HepG2 (cell line): ENCODE measurements at regions not wholly inside any gene's neighbourhood (a gene's known extent, or its start where the extent isn't known, plus 50 kb on each side); places are given as distances from the start of the nearest gene placed in this dataset.

Experiments
- ATAC-seq: fragments of 200-7000 bp; cut with Tn5 transposase; 3 replicates; pipeline ENCODE4 v1.9.1; 2020; ENCODE audit warnings: mild to moderate bottlenecking, moderate library complexity
- BruUV-seq: library from RNA; stranded (reverse); fragments of 400-500 nt; replicated peaks from 2 replicates; lab custom pipeline; 2021; lab: Mats Ljungman, UMichigan
- CTCF ChIA-PET: fragments of 300-600 bp; formaldehyde crosslinking; extraction: SDS; loops from one replicate; lab custom pipeline; 2021; ENCODE audit warnings: low total read pairs, inconsistent platforms, low intra/inter-chr PET ratio; lab: Yijun Ruan, JAX
- POLR2A ChIA-PET: fragments of 350-600 bp; sonication (Branson Sonifier 250); formaldehyde crosslinking; loops from one replicate; lab custom pipeline; 2020; ENCODE audit warnings: antibody characterized with exemption, inconsistent platforms; lab: Yijun Ruan, JAX
- DNase-seq: peaks from one replicate; pipeline ENCODE4 v3.0.0-alpha.2; 2015; ENCODE audit warnings: low spot score
- FAIRE-seq: peaks from 3 replicates; lab custom pipeline; 2011; peaks lifted over from hg19 to GRCh38; lab: Jason Lieb, UNC
- H2AFZ ChIP-seq: one replicate; pipeline ENCODE4 v1.6.1; 2011; ENCODE audit warnings: low read length, inconsistent platforms
- H3K27ac ChIP-seq: fragments of 300-600 bp; 3 replicates; pipeline ENCODE4 v1.8.0; 2011; ENCODE audit warnings: mixed run types, mild to moderate bottlenecking, mixed read lengths, low read length, inconsistent platforms; ENCODE audit not compliant: insufficient read depth; ENCODE audit errors: extremely low read length
- H3K27me3 ChIP-seq, 2 experiments: fragments of 200-600 bp in 1 of 2; 2 replicates in 1 of 2; 3 replicates in 1 of 2; pipeline versions ENCODE4 v1.6.0 to v1.8.0; 2011; ENCODE audit warnings: low read length in 2 of 2, mild to moderate bottlenecking in 2 of 2, moderate library complexity in 2 of 2, inconsistent platforms in 1 of 2; ENCODE audit not compliant: insufficient read depth in 2 of 2, control insufficient read depth in 1 of 2
- H3K36me3 ChIP-seq, 2 experiments: fragments of 200-600 bp in 1 of 2; replicated peaks in 1 of 2; 2 replicates in 1 of 2; 3 replicates in 1 of 2; pipeline versions ENCODE4 v1.5.1 to v1.8.0; 2011; ENCODE audit warnings: low read length in 2 of 2, inconsistent platforms in 1 of 2; ENCODE audit not compliant: insufficient read depth in 2 of 2, control insufficient read depth in 1 of 2
- H3K4me1 ChIP-seq: 2 replicates; pipeline ENCODE4 v1.5.1; 2012; ENCODE audit warnings: low read length, inconsistent platforms; ENCODE audit not compliant: insufficient read depth
- H3K4me2 ChIP-seq: 2 replicates; pipeline ENCODE4 v1.6.0; 2011; ENCODE audit warnings: low read depth, low read length, inconsistent platforms
- H3K4me3 ChIP-seq, 3 experiments: fragments of 200-600 bp in 1 of 3; sonication (generic), shearing (Covaris generic) in 1 of 3; replicated peaks in 1 of 3; 2 replicates each; pipeline ENCODE4 v1.5.1; 2011 to 2016; ENCODE audit warnings: low read length in 3 of 3, inconsistent platforms in 2 of 3, low read depth in 2 of 3, mild to moderate bottlenecking in 2 of 3, control low read depth in 1 of 3, mixed read lengths in 1 of 3; ENCODE audit not compliant: insufficient read depth in 1 of 3
- H3K79me2 ChIP-seq: one replicate; pipeline ENCODE4 v1.6.1; 2011; ENCODE audit warnings: low read length, inconsistent platforms; ENCODE audit not compliant: insufficient read depth
- H3K9ac ChIP-seq: 2 replicates; pipeline ENCODE4 v1.6.0; 2011; ENCODE audit warnings: mild to moderate bottlenecking, low read depth, low read length, inconsistent platforms; ENCODE audit not compliant: insufficient read depth
- H3K9me3 ChIP-seq: 2 replicates; pipeline ENCODE4 v1.5.1; 2012; ENCODE audit warnings: mild to moderate bottlenecking, low read length
- H4K20me1 ChIP-seq: 2 replicates; pipeline ENCODE4 v1.6.0; 2011; ENCODE audit warnings: inconsistent platforms, mild to moderate bottlenecking, low read length, moderate library complexity; ENCODE audit not compliant: insufficient read depth
- ATF7-NPFF ChIP-seq: sonication (generic); formaldehyde crosslinking; IDR thresholded peaks from 2 replicates; pipeline ENCODE4 v1.8.1; 2023; ENCODE audit warnings: mild to moderate bottlenecking, low read depth, missing genetic modification reagents, moderate library complexity
- FOXM1 ChIP-seq: sonication (generic); formaldehyde crosslinking; IDR thresholded peaks from 2 replicates; pipeline ENCODE4 v1.5.0; 2020; ENCODE audit warnings: missing genetic modification reagents
- GATAD2A ChIP-seq: IDR thresholded peaks from 2 replicates; pipeline ENCODE4 v1.6.1; 2016
- GLI4 ChIP-seq: sonication (generic); formaldehyde crosslinking; IDR thresholded peaks from 2 replicates; pipeline ENCODE4 v1.5.1; 2020; ENCODE audit warnings: missing genetic modification reagents, mild to moderate bottlenecking, moderate library complexity, borderline replicate concordance
- HNRNPL ChIP-seq: fragments of 200-400 bp; formaldehyde crosslinking; IDR thresholded peaks from 2 replicates; pipeline ENCODE4 v1.6.1; 2017; ENCODE audit warnings: mild to moderate bottlenecking, low read depth, low read length
- ZNF329 ChIP-seq: sonication (generic); formaldehyde crosslinking; IDR thresholded peaks from 2 replicates; pipeline ENCODE4 v1.9.0; 2021; ENCODE audit warnings: low read depth, mild to moderate bottlenecking, missing genetic modification reagents
- ZNF34 ChIP-seq: sonication (generic); formaldehyde crosslinking; IDR thresholded peaks from 2 replicates; pipeline ENCODE4 v1.4.0; 2020; ENCODE audit warnings: mild to moderate bottlenecking, missing genetic modification reagents, borderline replicate concordance
- ZNF460 ChIP-seq: sonication (generic); formaldehyde crosslinking; IDR thresholded peaks from 2 replicates; pipeline ENCODE4 v1.5.1; 2020; ENCODE audit warnings: missing genetic modification reagents, mild to moderate bottlenecking, borderline replicate concordance
- ZNF619 ChIP-seq: sonication (generic); formaldehyde crosslinking; IDR thresholded peaks from 2 replicates; pipeline ENCODE4 v1.4.0; 2020; ENCODE audit warnings: mild to moderate bottlenecking, missing genetic modification reagents
- ZNF629 ChIP-seq: sonication (generic); formaldehyde crosslinking; conservative IDR thresholded peaks from 2 replicates; pipeline ENCODE4 v1.5.0; 2020; ENCODE audit warnings: missing genetic modification reagents
- WGBS: methylation state at CpG from one replicate; pipeline ENCODE4 v1.1.6; 2017; ENCODE audit warnings: low lambda C conversion rate; 5-methylcytosine and 5-hydroxymethylcytosine counted together
- in situ Hi-C: cut with HindIII; loops from 2 replicates; pipeline ENCODE4 v1.10.0; 2017; ENCODE audit warnings: low pct_unique_long_range_greater_than_20kb; ENCODE audit not compliant: extremely low pct_ligation_motif_present
- intact Hi-C: fragments of 100-400 bp; cut with micrococcal nuclease; formaldehyde crosslinking; loops from one replicate; pipeline ENCODE4 v1.10.0; 2022; ENCODE audit not compliant: unreplicated experiment
- TF ChIP-seq, protein P1 (sequence below): sonication (generic); formaldehyde crosslinking; IDR thresholded peaks from 2 replicates; pipeline ENCODE4 v1.4.0; 2020; ENCODE audit warnings: low read depth, missing genetic modification reagents
- TF ChIP-seq, protein P2 (sequence below): sonication (generic); formaldehyde crosslinking; IDR thresholded peaks from 2 replicates; pipeline ENCODE4 v1.4.0; 2020; ENCODE audit warnings: missing genetic modification reagents
- TF ChIP-seq, protein P3 (sequence below): sonication (generic); formaldehyde crosslinking; IDR thresholded peaks from 2 replicates; pipeline ENCODE4 v1.5.0; 2020; ENCODE audit warnings: missing genetic modification reagents

GRCh38 chr11:27217496-27217895, 145.5 kb downstream of the CCDC34 start (continued):
- TF ChIP-seq ZNF329 (CRISPR knock-in tag) (no peak), GATAD2A (CRISPR knock-in tag) (no peak), ZNF460 (CRISPR knock-in tag) (no peak)

DNA sequence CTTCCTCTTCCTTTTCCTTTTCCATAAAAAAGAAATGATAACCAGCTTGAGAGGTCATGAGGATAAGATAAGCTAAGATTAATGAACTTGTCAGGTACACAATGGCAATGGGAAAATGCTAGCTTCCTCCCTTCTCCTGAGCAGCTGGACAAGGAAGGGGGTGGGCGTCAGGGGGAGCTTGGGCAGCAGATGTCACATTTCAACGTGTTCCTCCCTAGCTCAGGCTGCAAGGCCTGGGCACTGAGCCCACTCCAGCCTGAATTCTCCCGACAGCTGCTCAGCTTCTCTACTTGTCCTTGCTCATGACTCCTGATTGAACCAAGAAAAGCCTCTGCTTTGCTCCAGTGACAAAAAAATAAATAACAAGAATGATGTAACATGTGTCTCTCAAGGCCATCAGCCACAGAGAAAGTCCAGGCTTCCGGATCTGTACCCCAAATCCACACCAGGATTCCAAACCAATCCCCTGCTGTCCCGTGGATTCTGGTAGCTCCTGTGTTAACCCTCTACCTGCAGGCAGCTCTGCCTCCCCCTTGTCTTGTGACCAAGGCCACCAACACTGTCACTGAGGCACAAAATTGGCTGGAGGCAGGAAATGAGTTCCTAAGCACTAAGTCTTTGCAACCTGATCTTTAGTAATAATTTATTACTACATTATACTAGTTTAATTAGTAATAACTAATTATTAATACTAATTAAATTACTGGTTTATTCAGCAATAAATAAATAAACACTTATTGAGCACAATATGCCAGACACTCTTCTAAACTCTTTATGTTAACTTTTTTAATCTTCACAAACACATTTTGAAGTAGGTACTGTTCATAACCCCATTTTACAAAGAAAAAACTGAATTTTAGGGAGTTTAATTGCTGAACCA, 146.5 kb downstream of the CCDC34 start:
- POLR2A ChIA-PET = interaction anchor here (1.0 to 1.2 kb wide), 2 partner anchors 17 to 259 kb away, joined by 3 read pairs; no protein-coding TSS in a partner anchor
- intact Hi-C loops = no loop called here
- Histone ChIP-seq H4K20me1 (no peaks in the 10 kb centered on the region), H3K9me3 (no peaks in the 10 kb centered on the region), H2AFZ (peak overlapping the region; percentile 73), H3K27ac (no peak overlapping the region), H3K27me3 (no peaks in the 10 kb centered on the region), H3K4me1 (peaks cover 46% of the 10 kb centered on the region), H3K79me2 (no peaks in the 10 kb centered on the region), H3K4me2 (peak overlapping the region; percentile 33; the same call in 1 of the 2 replicates), H3K4me3 (no peak overlapping the region), H3K9ac (no peak overlapping the region), H3K36me3 (no peaks in the 10 kb centered on the region; a peak in 1 of 5 replicates)
- BruUV-seq = no TSS peak
- ATAC-seq (peak; percentile 29), DNase-seq (no peak), FAIRE-seq (no peak)
- WGBS = 5% methylated on average over 5 of the region's 5 CpGs
- CTCF ChIA-PET = no interaction called here
- in situ Hi-C loops = no loop called here
- no peak for TF ChIP-seq ZNF34 (CRISPR knock-in tag)
- no peak for TF ChIP-seq GLI4 (CRISPR knock-in tag)
- no peak for TF ChIP-seq HNRNPL
- no peak for TF ChIP-seq FOXM1 (CRISPR knock-in tag)
- TF ChIP-seq, protein P1, sequence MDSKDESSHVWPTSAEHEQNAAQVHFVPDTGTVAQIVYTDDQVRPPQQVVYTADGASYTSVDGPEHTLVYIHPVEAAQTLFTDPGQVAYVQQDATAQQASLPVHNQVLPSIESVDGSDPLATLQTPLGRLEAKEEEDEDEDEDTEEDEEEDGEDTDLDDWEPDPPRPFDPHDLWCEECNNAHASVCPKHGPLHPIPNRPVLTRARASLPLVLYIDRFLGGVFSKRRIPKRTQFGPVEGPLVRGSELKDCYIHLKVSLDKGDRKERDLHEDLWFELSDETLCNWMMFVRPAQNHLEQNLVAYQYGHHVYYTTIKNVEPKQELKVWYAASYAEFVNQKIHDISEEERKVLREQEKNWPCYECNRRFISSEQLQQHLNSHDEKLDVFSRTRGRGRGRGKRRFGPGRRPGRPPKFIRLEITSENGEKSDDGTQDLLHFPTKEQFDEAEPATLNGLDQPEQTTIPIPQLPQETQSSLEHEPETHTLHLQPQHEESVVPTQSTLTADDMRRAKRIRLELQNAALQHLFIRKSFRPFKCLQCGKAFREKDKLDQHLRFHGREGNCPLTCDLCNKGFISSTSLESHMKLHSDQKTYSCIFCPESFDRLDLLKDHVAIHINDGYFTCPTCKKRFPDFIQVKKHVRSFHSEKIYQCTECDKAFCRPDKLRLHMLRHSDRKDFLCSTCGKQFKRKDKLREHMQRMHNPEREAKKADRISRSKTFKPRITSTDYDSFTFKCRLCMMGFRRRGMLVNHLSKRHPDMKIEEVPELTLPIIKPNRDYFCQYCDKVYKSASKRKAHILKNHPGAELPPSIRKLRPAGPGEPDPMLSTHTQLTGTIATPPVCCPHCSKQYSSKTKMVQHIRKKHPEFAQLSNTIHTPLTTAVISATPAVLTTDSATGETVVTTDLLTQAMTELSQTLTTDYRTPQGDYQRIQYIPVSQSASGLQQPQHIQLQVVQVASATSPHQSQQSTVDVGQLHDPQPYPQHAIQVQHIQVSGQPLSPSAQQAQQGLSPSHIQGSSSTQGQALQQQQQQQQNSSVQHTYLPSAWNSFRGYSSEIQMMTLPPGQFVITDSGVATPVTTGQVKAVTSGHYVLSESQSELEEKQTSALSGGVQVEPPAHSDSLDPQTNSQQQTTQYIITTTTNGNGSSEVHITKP (CRISPR knock-in tag) = no peak
- no peak for TF ChIP-seq ATF7-NPFF (CRISPR knock-in tag)
- TF ChIP-seq, protein P2, sequence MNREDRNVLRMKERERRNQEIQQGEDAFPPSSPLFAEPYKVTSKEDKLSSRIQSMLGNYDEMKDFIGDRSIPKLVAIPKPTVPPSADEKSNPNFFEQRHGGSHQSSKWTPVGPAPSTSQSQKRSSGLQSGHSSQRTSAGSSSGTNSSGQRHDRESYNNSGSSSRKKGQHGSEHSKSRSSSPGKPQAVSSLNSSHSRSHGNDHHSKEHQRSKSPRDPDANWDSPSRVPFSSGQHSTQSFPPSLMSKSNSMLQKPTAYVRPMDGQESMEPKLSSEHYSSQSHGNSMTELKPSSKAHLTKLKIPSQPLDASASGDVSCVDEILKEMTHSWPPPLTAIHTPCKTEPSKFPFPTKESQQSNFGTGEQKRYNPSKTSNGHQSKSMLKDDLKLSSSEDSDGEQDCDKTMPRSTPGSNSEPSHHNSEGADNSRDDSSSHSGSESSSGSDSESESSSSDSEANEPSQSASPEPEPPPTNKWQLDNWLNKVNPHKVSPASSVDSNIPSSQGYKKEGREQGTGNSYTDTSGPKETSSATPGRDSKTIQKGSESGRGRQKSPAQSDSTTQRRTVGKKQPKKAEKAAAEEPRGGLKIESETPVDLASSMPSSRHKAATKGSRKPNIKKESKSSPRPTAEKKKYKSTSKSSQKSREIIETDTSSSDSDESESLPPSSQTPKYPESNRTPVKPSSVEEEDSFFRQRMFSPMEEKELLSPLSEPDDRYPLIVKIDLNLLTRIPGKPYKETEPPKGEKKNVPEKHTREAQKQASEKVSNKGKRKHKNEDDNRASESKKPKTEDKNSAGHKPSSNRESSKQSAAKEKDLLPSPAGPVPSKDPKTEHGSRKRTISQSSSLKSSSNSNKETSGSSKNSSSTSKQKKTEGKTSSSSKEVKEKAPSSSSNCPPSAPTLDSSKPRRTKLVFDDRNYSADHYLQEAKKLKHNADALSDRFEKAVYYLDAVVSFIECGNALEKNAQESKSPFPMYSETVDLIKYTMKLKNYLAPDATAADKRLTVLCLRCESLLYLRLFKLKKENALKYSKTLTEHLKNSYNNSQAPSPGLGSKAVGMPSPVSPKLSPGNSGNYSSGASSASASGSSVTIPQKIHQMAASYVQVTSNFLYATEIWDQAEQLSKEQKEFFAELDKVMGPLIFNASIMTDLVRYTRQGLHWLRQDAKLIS (CRISPR knock-in tag) = no peak
- TF ChIP-seq ZNF629 = no peak
- TF ChIP-seq, protein P3, sequence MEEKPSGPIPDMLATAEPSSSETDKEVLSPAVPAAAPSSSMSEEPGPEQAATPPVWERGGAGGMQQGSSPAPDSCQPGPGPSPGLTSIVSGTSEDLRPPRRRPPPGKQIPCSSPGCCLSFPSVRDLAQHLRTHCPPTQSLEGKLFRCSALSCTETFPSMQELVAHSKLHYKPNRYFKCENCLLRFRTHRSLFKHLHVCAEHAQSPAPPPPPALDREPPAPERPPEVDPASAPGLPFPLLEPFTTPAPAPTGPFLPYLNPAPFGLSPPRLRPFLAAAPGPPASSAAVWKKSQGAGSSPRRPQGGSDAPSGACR (CRISPR knock-in tag) = no peak
- TF ChIP-seq ZNF619 (CRISPR knock-in tag) = no peak
